ENCODE measurements at regions not wholly inside any gene's neighbourhood (a gene's known extent, or its start where the extent isn't known, plus 50 kb on each side); places are given as distances from the start of the nearest gene placed in this dataset.
"Not testable (repeated sequence)": the region's sequence is repeated elsewhere in the genome, so short reads cannot be mapped to it uniquely, and the experiment has no call there.

GRCh38 chr7:67311901-67312300, 315.3 kb downstream of the TYW1 start:
- H3K9ac ChIP-seq (ENCODE audit: low read depth in 1 of 2, low read length in 2 of 2), result no peak overlapping the region
- no peak for DNase-seq (ENCODE audit: low spot score)
- WGBS, result 91% methylated on average over 2 of the region's 2 CpGs
- no peak overlapping the region for H3K27ac ChIP-seq (ENCODE audit: low read depth in 1 of 2, low read length in 2 of 2)
- no peaks in the 10 kb centered on the region for H3K27me3 ChIP-seq (ENCODE audit: control insufficient read depth in 4 of 4, insufficient read depth in 4 of 4, low read length in 3 of 4)
- no peak overlapping the region for H3K4me3 ChIP-seq (ENCODE audit: low read depth in 1 of 3, low read length in 3 of 3)
- TF ChIP-seq YY1 (IDR thresholded peaks at IDR 0.05) (no peak), MAX (IDR thresholded peaks at IDR 0.05) (no peak), NR2F2 (IDR thresholded peaks at IDR 0.05) (no peak), ZBTB33 (IDR thresholded peaks at IDR 0.05) (no peak), HNF4G (IDR thresholded peaks at IDR 0.05) (no peak)
- H3K4me1 ChIP-seq (ENCODE audit: control insufficient read depth in 4 of 4, insufficient read depth in 4 of 4, low read length in 3 of 4), result no peaks in the 10 kb centered on the region
- no peaks in the 10 kb centered on the region for H3K9me3 ChIP-seq (ENCODE audit: control insufficient read depth in 4 of 4, low read length in 3 of 4)
- H3K36me3 ChIP-seq (ENCODE audit: control insufficient read depth in 4 of 4, insufficient read depth in 3 of 4, low read depth in 1 of 4, low read length in 3 of 4), result peaks cover 15 to 65% (median 44%) of the 10 kb centered on the region in 4 donors

GRCh38 chr7:67313213-67313612, 316.6 kb downstream of the TYW1 start:
- Histone ChIP-seq H3K9me3 (ENCODE audit: control insufficient read depth in 4 of 4, low read length in 3 of 4) (no peaks in the 10 kb centered on the region), H3K27me3 (ENCODE audit: control insufficient read depth in 4 of 4, insufficient read depth in 4 of 4, low read length in 3 of 4) (no peaks in the 10 kb centered on the region), H3K27ac (ENCODE audit: low read depth in 1 of 2, low read length in 2 of 2) (no peak overlapping the region), H3K4me3 (ENCODE audit: low read depth in 1 of 3, low read length in 3 of 3) (no peak overlapping the region), H3K36me3 (ENCODE audit: control insufficient read depth in 4 of 4, insufficient read depth in 3 of 4, low read depth in 1 of 4, low read length in 3 of 4) (peaks cover 15 to 63% (median 41%) of the 10 kb centered on the region in 4 donors), H3K4me1 (ENCODE audit: control insufficient read depth in 4 of 4, insufficient read depth in 4 of 4, low read length in 3 of 4) (no peaks in the 10 kb centered on the region), H3K9ac (ENCODE audit: low read depth in 1 of 2, low read length in 2 of 2) (no peak overlapping the region)
- no peak for DNase-seq (ENCODE audit: low spot score)
- TF ChIP-seq NR2F2 (IDR thresholded peaks at IDR 0.05) (no peak), EGR1 (IDR thresholded peaks at IDR 0.05; ENCODE audit: low read depth in 2 of 2) (no peak), ATF3 (IDR thresholded peaks at IDR 0.05) (no peak), MAX (IDR thresholded peaks at IDR 0.05) (no peak), GABPA (IDR thresholded peaks at IDR 0.05 in 1 of 2, conservative IDR thresholded peaks at IDR 0.05 in 1 of 2) (no peak), RXRA (IDR thresholded peaks at IDR 0.05) (no peak), FOXA1 (IDR thresholded peaks at IDR 0.05) (no peak), REST (IDR thresholded peaks at IDR 0.05) (no peak), HNF4A (conservative IDR thresholded peaks at IDR 0.05) (no peak), HNF4G (IDR thresholded peaks at IDR 0.05) (no peak), SP1 (IDR thresholded peaks at IDR 0.05) (no peak), YY1 (IDR thresholded peaks at IDR 0.05) (no peak), RAD21 (IDR thresholded peaks at IDR 0.05) (no peak), ZBTB33 (IDR thresholded peaks at IDR 0.05) (no peak), CTCF (IDR thresholded peaks at IDR 0.05; ENCODE audit: low read depth, low read length, missing input control) (no peak), TAF1 (conservative IDR thresholded peaks at IDR 0.05) (no peak), FOXA2 (IDR thresholded peaks at IDR 0.05) (no peak), JUND (IDR thresholded peaks at IDR 0.05) (no peak)
- 95% methylated on average over 2 of the region's 2 CpGs for WGBS

GRCh38 chr7:67316902-67317301, 320.3 kb downstream of the TYW1 start:
- H3K27ac ChIP-seq (ENCODE audit: low read depth in 1 of 2, low read length in 2 of 2); H3K4me1 ChIP-seq (ENCODE audit: control insufficient read depth in 4 of 4, insufficient read depth in 4 of 4, low read length in 3 of 4); DNase-seq (ENCODE audit: low spot score); H3K4me3 ChIP-seq (ENCODE audit: low read depth in 1 of 3, low read length in 3 of 3); H3K9me3 ChIP-seq (ENCODE audit: control insufficient read depth in 4 of 4, low read length in 3 of 4); H3K27me3 ChIP-seq (ENCODE audit: control insufficient read depth in 4 of 4, insufficient read depth in 4 of 4, low read length in 3 of 4); H3K9ac ChIP-seq (ENCODE audit: low read depth in 1 of 2, low read length in 2 of 2): not testable (repeated sequence)
- peaks cover 7 to 30% (median 18%) of the 10 kb centered on the region in 4 donors for H3K36me3 ChIP-seq (ENCODE audit: control insufficient read depth in 4 of 4, insufficient read depth in 3 of 4, low read depth in 1 of 4, low read length in 3 of 4)
- WGBS, result 98% methylated on average over 4 of the region's 4 CpGs
